ENCODE measurements at regions not wholly inside any gene's neighbourhood (a gene's known extent, or its start where the extent isn't known, plus 50 kb on each side); places are given as distances from the start of the nearest gene placed in this dataset.

GRCh38 chr3:164478323-164478722, 600.0 kb downstream of the SI start:
- RAD21 ChIA-PET (ENCODE audit: low non-redundant PET in 1 of 2, low total read pairs in 2 of 2, uncharacterized antibody in 2 of 2, unreplicated experiment in 2 of 2) = no interaction called here
- BruUV-seq (replicated peaks) = no TSS peak
- POLR2A ChIA-PET = no interaction called here
- no peak overlapping the region for H3K9ac ChIP-seq (ENCODE audit: low read length)
- no peak overlapping the region for H3K27ac ChIP-seq (ENCODE audit: low read depth, low read length)
- H3K9me3 ChIP-seq (ENCODE audit: control insufficient read depth in 1 of 2, insufficient read depth in 1 of 2, low read depth in 1 of 2, low read length in 2 of 2) = no peaks in the 10 kb centered on the region
- no peak overlapping the region for H3K4me2 ChIP-seq (ENCODE audit: low read length)
- DNase-seq (ENCODE audit: low read depth, low spot score) = no peak
- intact Hi-C loops (cut with micrococcal nuclease) = no loop called here
- H4K20me1 ChIP-seq (ENCODE audit: insufficient read depth) = no peaks in the 10 kb centered on the region
- TF ChIP-seq CTCF (IDR thresholded peaks at IDR 0.05 in 2 of 3, conservative IDR thresholded peaks at IDR 0.05 in 1 of 3; ENCODE audit: borderline replicate concordance in 1 of 3, insufficient read depth in 1 of 3, low read depth in 2 of 3, low read length in 2 of 3) (no peak), SP1 (IDR thresholded peaks at IDR 0.05; ENCODE audit: low read depth) (no peak), ZBTB33 (IDR thresholded peaks at IDR 0.05; ENCODE audit: extremely low read depth, insufficient replicate concordance, low read length) (no peak), SIN3A (IDR thresholded peaks at IDR 0.05; ENCODE audit: low read depth) (no peak), MAX (IDR thresholded peaks at IDR 0.05) (no peak), POLR2AphosphoS5 (IDR thresholded peaks at IDR 0.05; ENCODE audit: low read depth, low read length) (no peak), TCF7L2 (IDR thresholded peaks at IDR 0.05; ENCODE audit: borderline replicate concordance, extremely low read depth, insufficient read depth, insufficient read length) (no peak), EZH2phosphoT487 (IDR thresholded peaks at IDR 0.05; ENCODE audit: borderline replicate concordance) (no peak), CBX3 (IDR thresholded peaks at IDR 0.05; ENCODE audit: low read depth) (no peak), YY1 (IDR thresholded peaks at IDR 0.05; ENCODE audit: extremely low read depth, insufficient replicate concordance, low read depth, low read length) (no peak), ELF1 (IDR thresholded peaks at IDR 0.05; ENCODE audit: borderline replicate concordance, low read depth) (no peak), FOSL1 (IDR thresholded peaks at IDR 0.05; ENCODE audit: low read depth) (no peak), SRF (IDR thresholded peaks at IDR 0.05; ENCODE audit: low read depth) (no peak), EGR1 (IDR thresholded peaks at IDR 0.05; ENCODE audit: low read depth) (no peak), EZH2 (IDR thresholded peaks at IDR 0.05) (no peak)
- H3K4me3 ChIP-seq (replicated peaks in 1 of 2; ENCODE audit: low read depth in 1 of 2, low read length in 2 of 2) = no peak overlapping the region
- no peaks in the 10 kb centered on the region for H3K36me3 ChIP-seq (ENCODE audit: control insufficient read depth in 1 of 2, insufficient read depth in 2 of 2, low read length in 2 of 2)
- H2AFZ ChIP-seq (ENCODE audit: low read depth, low read length, poor library complexity, severe bottlenecking) = no peak overlapping the region
- ATAC-seq = no peak
- CTCF ChIA-PET = no interaction called here
- no peaks in the 10 kb centered on the region for H3K4me1 ChIP-seq (ENCODE audit: control insufficient read depth in 1 of 2, insufficient read depth in 2 of 2, low read length in 2 of 2)
- H3K27me3 ChIP-seq (ENCODE audit: insufficient read depth, low read length) = no peaks in the 10 kb centered on the region
- no peaks in the 10 kb centered on the region for H3K79me2 ChIP-seq (ENCODE audit: insufficient read depth, low read length)
- no peaks in the 10 kb centered on the region for H3K9me2 ChIP-seq (ENCODE audit: insufficient read depth)

Data from HCT116 (cell line).